Kidney epithelial cell (primary cell): ENCODE measurements at regions not wholly inside any gene's neighbourhood (a gene's known extent, or its start where the extent isn't known, plus 50 kb on each side); places are given as distances from the start of the nearest gene placed in this dataset.

Experiments used
- DNase-seq: peaks from one replicate; pipeline ENCODE4 v3.0.0-alpha.2; 2010; ENCODE audit warnings: low read depth
- H3K27me3 ChIP-seq: 2 replicates; pipeline ENCODE4 v1.6.0; 2011; ENCODE audit warnings: low read length; ENCODE audit not compliant: control insufficient read depth, insufficient read depth
- H3K36me3 ChIP-seq: 2 replicates; pipeline ENCODE4 v1.5.1; 2011; ENCODE audit warnings: low read length; ENCODE audit not compliant: control insufficient read depth, insufficient read depth
- H3K4me3 ChIP-seq: 2 replicates; pipeline ENCODE4 v1.5.1; 2011; ENCODE audit warnings: low read depth, mild to moderate bottlenecking, control low read depth, low read length
- CTCF ChIP-seq: IDR thresholded peaks from 2 replicates; pipeline ENCODE4 v1.5.1; 2011; ENCODE audit warnings: mild to moderate bottlenecking, moderate library complexity, low read length, control low read depth, inconsistent platforms; ENCODE audit not compliant: insufficient read depth, poor library complexity, severe bottlenecking

- no peak for DNase-seq
Measured at GRCh38 chr5:77157732-77158532, 52.5 kb upstream of the PDE8B start.

GRCh38 chr5:77156379-77156778 lies 54.1 kb upstream of the PDE8B start:
- Histone ChIP-seq H3K27me3 (no peaks in the 10 kb centered on the region), H3K4me3 (no peak overlapping the region), H3K36me3 (no peaks in the 10 kb centered on the region)
- no peak for DNase-seq
- TF ChIP-seq CTCF, result no peak

More at GRCh38 chr5:77157732-77158532, 52.5 kb upstream of the PDE8B start:
- no peak overlapping the region for H3K4me3 ChIP-seq
- no peaks in the 10 kb centered on the region for H3K36me3 ChIP-seq
- no peaks in the 10 kb centered on the region for H3K27me3 ChIP-seq
- TF ChIP-seq CTCF, result no peak

DNA sequence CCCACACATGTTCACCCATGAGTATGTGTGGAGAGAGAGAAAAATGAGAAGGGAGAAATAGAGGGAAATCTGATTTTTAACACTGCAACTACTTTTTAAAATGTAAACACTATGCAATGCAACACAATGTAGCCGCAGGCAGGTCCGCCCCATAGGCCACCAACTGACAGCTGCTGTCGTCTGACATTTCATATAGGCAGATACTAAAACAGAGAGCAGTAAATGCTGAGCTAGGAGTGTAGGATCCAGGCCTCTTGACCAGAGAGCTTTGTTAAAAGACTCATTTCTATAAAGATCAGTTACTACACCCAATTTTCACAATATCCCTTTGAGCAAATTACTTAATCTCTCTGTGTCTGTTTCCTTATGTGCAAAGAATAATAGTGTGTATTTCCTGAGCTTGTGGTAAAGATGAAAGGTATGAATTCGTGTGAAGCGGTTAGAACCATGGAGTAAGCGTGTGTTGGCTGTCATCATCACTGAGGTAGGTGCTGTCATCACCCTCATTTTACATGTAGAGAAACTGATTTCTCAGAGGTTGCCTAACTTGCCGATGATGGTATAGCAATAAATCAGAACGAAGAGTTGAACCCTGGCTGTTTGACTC lies 55.2 kb upstream of the PDE8B start:
- H3K36me3 ChIP-seq, result no peaks in the 10 kb centered on the region
- no peak overlapping the region for H3K4me3 ChIP-seq
- no peaks in the 10 kb centered on the region for H3K27me3 ChIP-seq
- TF ChIP-seq CTCF, result no peak
- DNase-seq, result no peak

DNA sequence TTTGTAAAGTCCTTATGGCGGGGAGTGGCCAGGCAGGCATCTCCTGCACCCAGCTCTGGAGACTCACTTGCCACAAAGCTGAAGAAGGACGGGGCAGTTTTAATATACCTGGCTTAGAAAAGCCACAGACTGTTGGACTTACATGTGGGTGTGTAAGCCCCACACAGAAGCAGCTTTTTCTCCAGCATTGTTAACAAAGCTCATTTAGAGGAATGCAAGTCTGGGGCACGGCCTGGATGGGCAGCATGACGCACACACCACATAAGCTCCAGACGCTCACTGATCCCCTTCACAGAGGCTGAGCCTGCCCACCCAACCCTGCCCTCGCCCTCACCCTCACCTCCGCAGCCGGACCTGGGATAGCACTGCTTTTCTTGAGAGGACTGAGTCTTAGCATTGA lies 58.0 kb upstream of the PDE8B start:
- no peak for DNase-seq
- Histone ChIP-seq H3K4me3 (no peak overlapping the region), H3K36me3 (no peaks in the 10 kb centered on the region), H3K27me3 (no peaks in the 10 kb centered on the region)
- no peak for TF ChIP-seq CTCF

DNA sequence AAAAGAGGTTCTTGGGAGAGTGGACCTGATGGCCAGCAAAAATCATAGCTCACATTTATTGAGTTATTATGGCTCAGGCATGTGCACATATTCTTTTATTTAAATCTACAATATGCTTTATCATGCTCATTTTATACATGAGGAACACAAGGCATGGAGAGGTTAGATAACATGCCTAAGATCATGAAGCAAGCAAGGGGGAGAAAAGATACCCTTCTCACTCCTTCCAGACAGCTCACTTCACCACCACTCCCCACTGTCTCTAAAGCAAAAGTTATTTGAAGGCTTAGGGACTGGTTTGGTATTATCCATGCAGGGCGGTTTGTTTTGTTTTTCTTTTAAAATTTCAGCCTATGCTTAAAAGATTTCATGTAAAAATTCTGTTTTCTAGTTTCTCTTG lies 59.0 kb upstream of the PDE8B start:
- no peaks in the 10 kb centered on the region for H3K36me3 ChIP-seq
- no peaks in the 10 kb centered on the region for H3K27me3 ChIP-seq
- TF ChIP-seq CTCF, result no peak
- H3K4me3 ChIP-seq, result no peak overlapping the region
- DNase-seq, result no peak
